H1 (cell line): ENCODE measurements at regions not wholly inside any gene's neighbourhood (a gene's known extent, or its start where the extent isn't known, plus 50 kb on each side); places are given as distances from the start of the nearest gene placed in this dataset.

Experiments used
- CTCF ChIA-PET: fragments of 300-600 bp; sonication (Branson Sonifier 250); formaldehyde crosslinking; loops from one replicate; lab custom pipeline; 2021; ENCODE audit not compliant: partially characterized antibody; lab: Charles Lee
- POLR2A ChIA-PET: fragments of 300-600 bp; sonication (Branson Sonifier 250); formaldehyde crosslinking; loops from one replicate; lab custom pipeline; 2021; ENCODE audit warnings: inconsistent platforms; ENCODE audit not compliant: partially characterized antibody; lab: Charles Lee
- DNase-seq, 2 experiments: peaks; one replicate each; pipeline versions ENCODE4 v3.0.0 to v3.0.0-alpha.2; 2010 to 2022; ENCODE audit warnings: low spot score in 2 of 2, low read depth in 1 of 2, mixed read lengths in 1 of 2
- FAIRE-seq: peaks from 2 replicates; lab custom pipeline; 2011; peaks lifted over from hg19 to GRCh38; lab: Jason Lieb, UNC
- H2AFZ ChIP-seq: 2 replicates; pipeline ENCODE4 v1.8.1; 2012; ENCODE audit warnings: low read length, inconsistent platforms
- H2AK5ac ChIP-seq: 2 replicates; pipeline ENCODE4 v1.6.1; 2013; ENCODE audit warnings: low read depth, low read length
- H2BK120ac ChIP-seq: replicated peaks from 2 replicates; pipeline ENCODE3; 2013; ENCODE audit warnings: low read depth, low read length, inconsistent platforms
- H2BK12ac ChIP-seq: 2 replicates; pipeline ENCODE4 v1.6.1; 2013; ENCODE audit warnings: low read depth, low read length
- H2BK15ac ChIP-seq: 2 replicates; pipeline ENCODE4 v1.6.1; 2013; ENCODE audit warnings: low read length
- H2BK20ac ChIP-seq: 2 replicates; pipeline ENCODE4 v1.6.1; 2013; ENCODE audit warnings: low read length
- H2BK5ac ChIP-seq: 2 replicates; pipeline ENCODE4 v1.6.1; 2013; ENCODE audit warnings: low read depth, low read length
- H3K14ac ChIP-seq: 2 replicates; pipeline ENCODE4 v1.6.1; 2013; ENCODE audit warnings: inconsistent platforms; ENCODE audit not compliant: insufficient read length
- H3K18ac ChIP-seq: 2 replicates; pipeline ENCODE4 v1.6.1; 2013; ENCODE audit warnings: low read length; ENCODE audit errors: extremely low read depth
- H3K23ac ChIP-seq: 2 replicates; pipeline ENCODE4 v1.6.1; 2013; ENCODE audit warnings: inconsistent platforms; ENCODE audit not compliant: insufficient read length
- H3K23me2 ChIP-seq: 2 replicates; pipeline ENCODE4 v1.6.1; 2013; ENCODE audit warnings: low read depth, low read length
- H3K27ac ChIP-seq: 2 replicates; pipeline ENCODE4 v1.6.1; 2011; ENCODE audit warnings: low read depth, low read length, inconsistent platforms
- H3K27me3 ChIP-seq, 4 experiments: replicated peaks in 1 of 4; 1 replicate in 1 of 4; 2 replicates in 3 of 4; pipeline versions ENCODE4 v1.6.1 to v1.8.1; 2011 to 2013; ENCODE audit warnings: low read length in 3 of 4, mild to moderate bottlenecking in 3 of 4, inconsistent platforms in 2 of 4, mixed read lengths in 2 of 4, moderate library complexity in 1 of 4; ENCODE audit not compliant: control insufficient read depth in 3 of 4, insufficient read depth in 3 of 4; ENCODE audit errors: extremely low read depth in 1 of 4
- H3K36me3 ChIP-seq, 4 experiments: 2 replicates each; pipeline versions ENCODE4 v1.6.1 to v1.8.1; 2011 to 2013; ENCODE audit warnings: mild to moderate bottlenecking in 4 of 4, low read length in 3 of 4, moderate library complexity in 2 of 4, control low read depth in 1 of 4, inconsistent platforms in 1 of 4; ENCODE audit not compliant: insufficient read depth in 4 of 4, control insufficient read depth in 2 of 4
- H3K4ac ChIP-seq: replicated peaks from 2 replicates; pipeline ENCODE3; 2013; ENCODE audit warnings: low read length, low read depth, mixed read lengths, inconsistent platforms; ENCODE audit not compliant: insufficient read length
- H3K4me1 ChIP-seq, 4 experiments: replicated peaks in 1 of 4; 1 replicate in 1 of 4; 2 replicates in 3 of 4; pipeline versions ENCODE4 v1.6.1 to v1.8.1; 2011 to 2013; ENCODE audit warnings: low read length in 3 of 4, inconsistent platforms in 2 of 4, mixed read lengths in 1 of 4; ENCODE audit not compliant: insufficient read depth in 4 of 4, control insufficient read depth in 3 of 4
- H3K4me2 ChIP-seq, 2 experiments: 2 replicates each; pipeline versions ENCODE4 v1.6.1 to v1.8.1; 2011 to 2013; ENCODE audit warnings: low read depth in 2 of 2, low read length in 2 of 2, control low read depth in 1 of 2, inconsistent platforms in 1 of 2, mild to moderate bottlenecking in 1 of 2; ENCODE audit not compliant: insufficient read depth in 1 of 2
- H3K4me3 ChIP-seq, 4 experiments: fragments of 200-600, 300-600 bp in 1 of 4; sonication (generic), shearing (Covaris generic), sonication (Bioruptor Twin) in 1 of 4; 2 replicates each; pipeline versions ENCODE4 v1.5.1 to v1.8.1; 2011 to 2016; ENCODE audit warnings: low read length in 4 of 4, low read depth in 3 of 4, control low read depth in 2 of 4, inconsistent platforms in 2 of 4, mild to moderate bottlenecking in 2 of 4, mixed read lengths in 1 of 4, moderate library complexity in 1 of 4; ENCODE audit not compliant: insufficient read depth in 2 of 4; ENCODE audit errors: extremely low read depth in 1 of 4
- H3K56ac ChIP-seq: replicated peaks from 2 replicates; pipeline ENCODE3; 2013; ENCODE audit warnings: low read depth, mild to moderate bottlenecking, mixed read lengths, low read length, inconsistent platforms; ENCODE audit not compliant: insufficient read length
- H3K79me1 ChIP-seq: 2 replicates; pipeline ENCODE4 v1.6.1; 2013; ENCODE audit warnings: low read depth, low read length, control low read depth
- H3K79me2 ChIP-seq, 2 experiments: 2 replicates each; pipeline versions ENCODE4 v1.6.1 to v1.8.1; 2012 to 2013; ENCODE audit warnings: low read length in 2 of 2, mild to moderate bottlenecking in 2 of 2, inconsistent platforms in 1 of 2; ENCODE audit not compliant: insufficient read depth in 2 of 2, control insufficient read depth in 1 of 2
- H3K9ac ChIP-seq, 4 experiments: replicated peaks in 1 of 4; 1 replicate in 1 of 4; 2 replicates in 3 of 4; pipeline versions ENCODE4 v1.6.1 to v1.8.1; 2011 to 2013; ENCODE audit warnings: low read depth in 3 of 4, low read length in 3 of 4, control low read depth in 2 of 4, mild to moderate bottlenecking in 2 of 4, moderate library complexity in 2 of 4, inconsistent platforms in 1 of 4; ENCODE audit errors: extremely low read depth in 1 of 4
- H3K9me3 ChIP-seq, 2 experiments: 2 replicates each; pipeline versions ENCODE4 v1.6.1 to v1.8.1; 2012 to 2013; ENCODE audit warnings: mild to moderate bottlenecking in 2 of 2, moderate library complexity in 2 of 2, control low read depth in 1 of 2, inconsistent platforms in 1 of 2, low read depth in 1 of 2, low read length in 1 of 2, mixed read lengths in 1 of 2; ENCODE audit not compliant: insufficient read depth in 2 of 2
- H4K20me1 ChIP-seq, 2 experiments: replicated peaks in 1 of 2; 2 replicates each; pipeline versions ENCODE3 to v1.8.1; 2011 to 2013; ENCODE audit warnings: inconsistent platforms in 2 of 2, low read length in 2 of 2, mild to moderate bottlenecking in 1 of 2; ENCODE audit not compliant: insufficient read depth in 2 of 2, control insufficient read depth in 1 of 2
- H4K5ac ChIP-seq: 2 replicates; pipeline ENCODE4 v1.6.1; 2013; ENCODE audit warnings: low read length, low read depth, mixed read lengths, inconsistent platforms; ENCODE audit not compliant: insufficient read length
- H4K8ac ChIP-seq: 2 replicates; pipeline ENCODE4 v1.8.0; 2013; ENCODE audit warnings: mild to moderate bottlenecking, moderate library complexity, low read length, inconsistent platforms; ENCODE audit not compliant: insufficient read depth; ENCODE audit errors: extremely low read depth
- H4K91ac ChIP-seq: replicated peaks from 2 replicates; pipeline ENCODE3; 2013; ENCODE audit warnings: low read length, mixed read lengths, inconsistent platforms; ENCODE audit not compliant: insufficient read length
- BACH1 ChIP-seq: IDR thresholded peaks from 2 replicates; pipeline ENCODE4 v1.6.1; 2012; ENCODE audit warnings: low read length, improper control_type of control experiment
- BCL11A ChIP-seq, 2 experiments: IDR thresholded peaks; one replicate each; pipeline ENCODE4 v1.6.1; 2011; ENCODE audit warnings: low read depth in 2 of 2, low read length in 2 of 2, mild to moderate bottlenecking in 2 of 2
- RNF2 ChIP-seq: fragments of 200-900, 300-1000 bp; sonication (generic); IDR thresholded peaks from 2 replicates; pipeline ENCODE4 v1.7.1; 2016; ENCODE audit warnings: borderline replicate concordance, low read depth, mild to moderate bottlenecking, antibody characterized with exemption, low read length; ENCODE audit not compliant: poor library complexity, severe bottlenecking; ENCODE audit errors: missing control alignments
- SAP30 ChIP-seq: fragments of 300-600 bp; sonication (generic); IDR thresholded peaks from 2 replicates; pipeline ENCODE4 v1.7.1; 2012; ENCODE audit warnings: low read length, moderate library complexity, mild to moderate bottlenecking, inconsistent platforms; ENCODE audit not compliant: insufficient read depth, insufficient replicate concordance
- SP4 ChIP-seq: IDR thresholded peaks from 2 replicates; pipeline ENCODE4 v1.6.1; 2012; ENCODE audit warnings: low read length, inconsistent platforms
- TAF1 ChIP-seq: IDR thresholded peaks from 2 replicates; pipeline ENCODE4 v1.6.1; 2011; ENCODE audit warnings: mild to moderate bottlenecking, low read depth, low read length
- TAF7 ChIP-seq: optimal IDR thresholded peaks from 2 replicates; pipeline ENCODE3; 2011; ENCODE audit warnings: low read depth, mild to moderate bottlenecking, inconsistent platforms, low read length, moderate library complexity, borderline replicate concordance
- YY1 ChIP-seq: IDR thresholded peaks from 2 replicates; pipeline ENCODE4 v1.6.1; 2011; ENCODE audit warnings: low read depth, mild to moderate bottlenecking, low read length
- WGBS, 2 experiments: shearing (Covaris generic) in 1 of 2; methylation state at CpG; one replicate each; pipeline versions ENCODE4 v1.1.6 to v1.1.7; 2013 to 2015; ENCODE audit warnings: low lambda C conversion rate in 2 of 2, mixed read lengths in 2 of 2, inconsistent platforms in 1 of 2, low coverage in 1 of 2, missing lambda C conversion rate in 1 of 2; ENCODE audit not compliant: insufficient replicate concordance in 2 of 2, insufficient coverage in 1 of 2, insufficient read length in 1 of 2; ENCODE audit errors: extremely low coverage in 1 of 2, missing lambda C conversion rate in 1 of 2; 5-methylcytosine and 5-hydroxymethylcytosine counted together
- TF ChIP-seq, protein P1 (sequence below): IDR thresholded peaks from 2 replicates; pipeline ENCODE4 v1.6.1; 2012; ENCODE audit warnings: inconsistent platforms
- TF ChIP-seq, protein P2 (sequence below): IDR thresholded peaks from 2 replicates; pipeline ENCODE4 v1.6.1; 2012; ENCODE audit warnings: inconsistent platforms

DNA sequence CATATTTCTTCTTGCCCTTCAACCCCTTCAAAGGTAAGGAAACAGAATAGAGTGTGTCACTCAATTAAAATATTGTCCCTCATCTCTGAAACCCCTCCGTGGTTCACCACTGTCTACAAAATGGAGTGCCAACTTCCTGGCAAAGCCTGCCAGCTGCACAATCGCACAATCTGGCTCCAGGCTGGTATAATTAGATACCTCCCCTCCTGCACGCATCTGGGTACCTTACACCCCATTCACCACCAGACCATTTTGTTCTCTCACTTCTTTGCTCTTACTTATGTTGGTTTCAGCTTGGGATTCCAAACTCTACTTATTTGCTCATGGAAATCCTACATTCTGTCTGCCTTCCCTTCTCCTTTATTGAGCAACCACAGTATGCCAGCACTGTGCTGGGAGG, 314.9 kb downstream of the NUAK1 start:
- no peak overlapping the region for H2AFZ ChIP-seq
- H3K4me2 ChIP-seq = no peak overlapping the region
- FAIRE-seq = no peak
- H3K18ac ChIP-seq = no peak overlapping the region
- TF ChIP-seq YY1 = no peak
- TF ChIP-seq, protein P1, sequence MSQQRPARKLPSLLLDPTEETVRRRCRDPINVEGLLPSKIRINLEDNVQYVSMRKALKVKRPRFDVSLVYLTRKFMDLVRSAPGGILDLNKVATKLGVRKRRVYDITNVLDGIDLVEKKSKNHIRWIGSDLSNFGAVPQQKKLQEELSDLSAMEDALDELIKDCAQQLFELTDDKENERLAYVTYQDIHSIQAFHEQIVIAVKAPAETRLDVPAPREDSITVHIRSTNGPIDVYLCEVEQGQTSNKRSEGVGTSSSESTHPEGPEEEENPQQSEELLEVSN = no peak
- no peak for TF ChIP-seq RNF2
- no peak for TF ChIP-seq TAF7
- TF ChIP-seq, protein P2, sequence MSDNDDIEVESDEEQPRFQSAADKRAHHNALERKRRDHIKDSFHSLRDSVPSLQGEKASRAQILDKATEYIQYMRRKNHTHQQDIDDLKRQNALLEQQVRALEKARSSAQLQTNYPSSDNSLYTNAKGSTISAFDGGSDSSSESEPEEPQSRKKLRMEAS = no peak
- TF ChIP-seq SAP30 = no peak
- no peak for TF ChIP-seq BACH1
- TF ChIP-seq SP4 = no peak
- TF ChIP-seq BCL11A (IDR thresholded peaks at IDR 0.05; ENCODE audit: low read depth in 2 of 2, low read length in 2 of 2) = no peak
- no peak for TF ChIP-seq TAF1
- no peaks in the 10 kb centered on the region for H3K27me3 ChIP-seq
- H3K79me2 ChIP-seq = no peaks in the 10 kb centered on the region
- no peaks in the 10 kb centered on the region for H3K36me3 ChIP-seq
- no peak overlapping the region for H4K5ac ChIP-seq
- H3K9me3 ChIP-seq = no peaks in the 10 kb centered on the region
- POLR2A ChIA-PET = no interaction called here
- H3K4ac ChIP-seq = no peak overlapping the region
- H4K91ac ChIP-seq = no peak overlapping the region
- no peak for DNase-seq
- H2BK12ac ChIP-seq = no peak overlapping the region
- H3K56ac ChIP-seq = no peak overlapping the region
- no peak overlapping the region for H3K23ac ChIP-seq
- H3K9ac ChIP-seq = no peak overlapping the region
- H3K79me1 ChIP-seq = no peaks in the 10 kb centered on the region
- no peak overlapping the region for H3K4me3 ChIP-seq
- H3K4me1 ChIP-seq = peaks cover 0 to 5% (median under 1%) of the 10 kb centered on the region in 4 experiments; a peak in 3 of 7 replicates
- no peak overlapping the region for H3K14ac ChIP-seq
- 91% methylated on average over 3 of the region's 3 CpGs; no CpG with 5 or more reads in 1 of the 2 experiments for WGBS, 2 experiments
- no peak overlapping the region for H2BK20ac ChIP-seq
- H4K8ac ChIP-seq = no peak overlapping the region
- no peak overlapping the region for H2BK120ac ChIP-seq
- H2AK5ac ChIP-seq = no peak overlapping the region
- no peaks in the 10 kb centered on the region for H4K20me1 ChIP-seq
- H3K23me2 ChIP-seq = no peaks in the 10 kb centered on the region
- no peak overlapping the region for H2BK5ac ChIP-seq
- CTCF ChIA-PET = interaction anchor here (1.9 kb wide), 1 partner anchor 312 kb away, joined by 4 read pairs; no protein-coding TSS in a partner anchor
- H3K27ac ChIP-seq = no peak overlapping the region
- no peak overlapping the region for H2BK15ac ChIP-seq
